Lower lobe of right lung (tissue), 2 donors: ENCODE measurements at regions not wholly inside any gene's neighbourhood (a gene's known extent, or its start where the extent isn't known, plus 50 kb on each side); places are given as distances from the start of the nearest gene placed in this dataset.

Experiments used
- ATAC-seq, 2 donors: fragments of 200-7000 bp; cut with Tn5 transposase; one replicate each; pipeline ENCODE4 v1.9.1; 2020 to 2022; ENCODE audit warnings: mild to moderate bottlenecking in 2 of 2, moderate library complexity in 2 of 2
- DNase-seq: peaks from one replicate; pipeline ENCODE4 v3.0.0-alpha.2; 2020
- H3K27ac ChIP-seq: fragments of 200-600 bp; one replicate; pipeline ENCODE4 v1.8.0; 2022
- H3K27me3 ChIP-seq: fragments of 200-600 bp; one replicate; pipeline ENCODE4 v1.8.0; 2022; ENCODE audit warnings: low read depth
- H3K36me3 ChIP-seq: fragments of 200-600 bp; one replicate; pipeline ENCODE4 v1.8.0; 2022; ENCODE audit warnings: mild to moderate bottlenecking
- H3K4me1 ChIP-seq: fragments of 200-600 bp; one replicate; pipeline ENCODE4 v1.8.0; 2022
- H3K4me3 ChIP-seq: fragments of 200-600 bp; one replicate; pipeline ENCODE4 v1.8.0; 2022; ENCODE audit warnings: mild to moderate bottlenecking
- H3K9me3 ChIP-seq: fragments of 200-600 bp; one replicate; pipeline ENCODE4 v1.8.0; 2022
- intact Hi-C: fragments of 100-400 bp; cut with DNase I; formaldehyde crosslinking; loops from one replicate; pipeline ENCODE4 v1.11.0; 2022
- TF ChIP-seq, protein P1 (sequence below): fragments of 200-600 bp; IDR thresholded peaks from one replicate; pipeline ENCODE4 v1.8.0; 2022; ENCODE audit warnings: antibody characterized with exemption, mild to moderate bottlenecking
- donor health status: DM: no; HTN: yes; CAD: no; lungs with severe emphysema.

DNA sequence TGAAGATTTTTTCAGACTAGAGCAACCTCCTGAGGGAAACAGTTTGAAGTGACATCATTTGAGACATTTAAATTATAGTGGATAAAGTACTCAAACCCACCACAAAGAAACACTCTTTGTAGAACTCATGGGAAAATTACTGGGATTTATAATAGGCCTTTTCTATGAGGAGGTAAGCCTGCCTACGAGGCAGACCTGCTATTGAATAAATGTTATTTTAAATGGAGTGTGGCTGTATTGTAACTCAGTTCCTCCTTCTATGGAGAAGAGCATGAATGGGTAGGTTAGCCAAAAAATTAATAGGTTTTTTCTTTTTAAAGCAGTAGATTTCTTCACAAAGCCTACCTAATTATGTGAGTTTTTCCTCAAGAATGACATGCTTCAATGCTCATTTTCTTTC, 63.7 kb upstream of the PLEKHA5 start:
- no peak overlapping the region for H3K27ac ChIP-seq
- no peaks in the 10 kb centered on the region for H3K27me3 ChIP-seq
- DNase-seq = no peak
- no peaks in the 10 kb centered on the region for H3K4me1 ChIP-seq
- intact Hi-C loops = no loop called here
- TF ChIP-seq, protein P1, sequence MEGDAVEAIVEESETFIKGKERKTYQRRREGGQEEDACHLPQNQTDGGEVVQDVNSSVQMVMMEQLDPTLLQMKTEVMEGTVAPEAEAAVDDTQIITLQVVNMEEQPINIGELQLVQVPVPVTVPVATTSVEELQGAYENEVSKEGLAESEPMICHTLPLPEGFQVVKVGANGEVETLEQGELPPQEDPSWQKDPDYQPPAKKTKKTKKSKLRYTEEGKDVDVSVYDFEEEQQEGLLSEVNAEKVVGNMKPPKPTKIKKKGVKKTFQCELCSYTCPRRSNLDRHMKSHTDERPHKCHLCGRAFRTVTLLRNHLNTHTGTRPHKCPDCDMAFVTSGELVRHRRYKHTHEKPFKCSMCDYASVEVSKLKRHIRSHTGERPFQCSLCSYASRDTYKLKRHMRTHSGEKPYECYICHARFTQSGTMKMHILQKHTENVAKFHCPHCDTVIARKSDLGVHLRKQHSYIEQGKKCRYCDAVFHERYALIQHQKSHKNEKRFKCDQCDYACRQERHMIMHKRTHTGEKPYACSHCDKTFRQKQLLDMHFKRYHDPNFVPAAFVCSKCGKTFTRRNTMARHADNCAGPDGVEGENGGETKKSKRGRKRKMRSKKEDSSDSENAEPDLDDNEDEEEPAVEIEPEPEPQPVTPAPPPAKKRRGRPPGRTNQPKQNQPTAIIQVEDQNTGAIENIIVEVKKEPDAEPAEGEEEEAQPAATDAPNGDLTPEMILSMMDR = no peak
- no peaks in the 10 kb centered on the region for H3K36me3 ChIP-seq
- H3K4me3 ChIP-seq = no peak overlapping the region
- H3K9me3 ChIP-seq = no peaks in the 10 kb centered on the region
- no peak for ATAC-seq

DNA sequence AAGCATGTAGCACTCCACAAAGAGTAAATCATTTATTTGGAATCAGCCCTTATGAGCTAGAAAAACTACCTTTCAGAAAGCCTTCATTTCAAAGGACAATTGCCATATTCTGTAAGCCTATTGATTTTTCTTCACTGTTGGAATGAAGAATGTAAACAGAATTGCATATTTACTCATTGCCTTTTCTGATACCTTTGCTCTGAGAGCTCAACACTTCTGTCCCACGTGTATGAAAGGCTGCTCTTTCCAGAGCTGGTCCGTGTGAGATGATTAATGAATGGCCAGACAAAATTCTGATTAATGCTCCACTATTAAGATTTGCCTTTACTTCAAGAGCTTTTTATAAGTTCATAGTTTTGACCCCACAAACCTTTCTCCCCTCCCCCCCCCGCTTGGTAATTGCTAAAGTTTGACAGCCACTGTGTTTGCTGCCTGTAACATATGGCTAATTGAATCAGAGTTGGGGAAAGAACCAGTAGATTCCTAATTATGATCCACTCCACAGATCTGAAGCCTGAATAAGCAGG, 63.0 kb upstream of the PLEKHA5 start:
- ATAC-seq = no peak
- intact Hi-C loops = no loop called here
- TF ChIP-seq, protein P1 = no peak
- Histone ChIP-seq H3K27me3 (no peaks in the 10 kb centered on the region), H3K36me3 (no peaks in the 10 kb centered on the region), H3K27ac (no peak overlapping the region), H3K9me3 (no peaks in the 10 kb centered on the region), H3K4me3 (no peak overlapping the region), H3K4me1 (no peaks in the 10 kb centered on the region)
- no peak for DNase-seq

DNA sequence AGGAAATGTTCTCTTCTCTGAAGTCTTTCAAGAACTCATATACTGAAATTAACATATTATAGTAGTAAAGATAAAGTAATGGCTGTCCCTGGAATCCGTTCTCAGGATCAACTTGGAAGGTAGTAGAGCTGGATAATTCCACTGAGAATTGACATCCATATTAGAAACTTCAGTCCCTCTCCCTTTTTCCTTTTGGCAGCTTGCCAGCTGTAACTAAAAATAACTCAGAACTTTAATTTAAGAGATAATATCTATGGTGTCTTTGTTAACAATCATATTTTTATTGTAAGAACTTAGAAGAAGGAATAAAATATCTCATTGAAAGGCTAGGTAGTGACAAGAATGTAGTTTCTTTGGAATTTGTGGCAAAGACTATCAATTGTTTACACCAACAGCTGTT, 61.4 kb upstream of the PLEKHA5 start:
- no peaks in the 10 kb centered on the region for H3K36me3 ChIP-seq
- no peak overlapping the region for H3K27ac ChIP-seq
- H3K9me3 ChIP-seq = no peaks in the 10 kb centered on the region
- no peaks in the 10 kb centered on the region for H3K4me1 ChIP-seq
- DNase-seq (no peak), ATAC-seq (no peak)
- TF ChIP-seq, protein P1 = no peak
- H3K4me3 ChIP-seq = no peak overlapping the region
- no peaks in the 10 kb centered on the region for H3K27me3 ChIP-seq
- intact Hi-C loops = no loop called here

DNA sequence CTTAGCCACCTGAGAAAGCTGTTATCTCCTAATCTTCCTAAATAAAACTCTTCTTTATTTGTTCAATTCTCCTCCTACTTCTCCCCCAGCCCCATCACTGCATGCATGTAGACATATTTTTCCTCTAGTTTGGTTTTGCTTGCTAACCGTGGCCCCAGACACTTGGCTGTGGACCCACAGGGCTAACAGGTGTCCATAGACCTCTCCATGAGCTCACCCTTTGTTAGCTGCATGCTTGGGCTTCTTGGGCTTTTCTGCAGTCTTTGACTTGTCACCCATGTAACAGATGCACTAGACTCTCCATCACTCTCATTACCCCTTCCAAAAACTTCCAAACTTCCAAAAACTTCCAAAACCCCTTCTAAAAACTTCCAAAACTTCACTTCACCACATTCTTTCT, 59.2 kb upstream of the PLEKHA5 start:
- H3K4me1 ChIP-seq = no peaks in the 10 kb centered on the region
- intact Hi-C loops = no loop called here
- DNase-seq (no peak), ATAC-seq (no peak)
- H3K27ac ChIP-seq = no peak overlapping the region
- no peaks in the 10 kb centered on the region for H3K9me3 ChIP-seq
- TF ChIP-seq, protein P1 = no peak
- no peaks in the 10 kb centered on the region for H3K27me3 ChIP-seq
- H3K36me3 ChIP-seq = no peaks in the 10 kb centered on the region
- no peak overlapping the region for H3K4me3 ChIP-seq

DNA sequence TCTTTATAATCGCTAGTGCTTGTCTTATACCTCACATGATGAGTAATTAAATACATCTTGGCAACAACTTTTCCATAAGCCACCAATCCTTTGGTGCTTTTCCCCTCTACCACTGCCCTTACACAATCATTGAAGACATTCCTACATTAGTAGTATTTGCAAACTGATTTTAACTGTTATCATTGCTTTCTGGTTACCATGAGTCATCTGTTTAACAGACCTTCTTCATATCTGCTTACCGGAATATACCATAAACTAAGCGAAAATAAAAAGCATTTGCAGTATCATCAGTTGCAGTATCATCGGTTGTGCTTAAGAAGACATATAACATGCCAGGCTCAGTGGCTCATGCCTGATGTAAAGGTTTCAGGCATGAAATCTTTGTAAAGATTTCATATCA, 54.8 kb upstream of the PLEKHA5 start:
- Histone ChIP-seq H3K36me3 (no peaks in the 10 kb centered on the region), H3K27me3 (no peaks in the 10 kb centered on the region), H3K4me1 (no peaks in the 10 kb centered on the region), H3K4me3 (no peak overlapping the region), H3K9me3 (no peaks in the 10 kb centered on the region), H3K27ac (no peak overlapping the region)
- DNase-seq = no peak
- no peak for ATAC-seq
- TF ChIP-seq, protein P1 = no peak
- intact Hi-C loops = no loop called here
